K562 (cell line): ENCODE measurements at regions not wholly inside any gene's neighbourhood (a gene's known extent, or its start where the extent isn't known, plus 50 kb on each side); places are given as distances from the start of the nearest gene placed in this dataset.

Experiments used
- EWSR1 ChIP-seq: fragments of 450-650 bp; IDR thresholded peaks from 2 replicates; pipeline ENCODE4 v1.6.1; 2018; ENCODE audit warnings: borderline replicate concordance, mild to moderate bottlenecking, low read depth, moderate library complexity; ENCODE audit not compliant: partially characterized antibody
- TBP ChIP-seq: optimal IDR thresholded peaks from 2 replicates; pipeline ENCODE3; 2011; ENCODE audit warnings: low read depth, low read length, improper control_type of control experiment
- ZC3H4 ChIP-seq: sonication (generic); formaldehyde crosslinking; IDR thresholded peaks from 2 replicates; pipeline ENCODE4 v1.9.0; 2021; ENCODE audit warnings: missing genetic modification reagents, borderline replicate concordance
- TF ChIP-seq, protein P1 (sequence below), 3 experiments: IDR thresholded peaks in 2 of 3; conservative IDR thresholded peaks in 1 of 3; 2 replicates each; pipeline ENCODE4 v1.5.1; 2011 to 2012; ENCODE audit warnings: low read length in 3 of 3, mild to moderate bottlenecking in 3 of 3, control low read depth in 2 of 3, improper control_type of control experiment in 1 of 3, inconsistent platforms in 1 of 3, low read depth in 1 of 3, mixed read lengths in 1 of 3, moderate library complexity in 1 of 3; ENCODE audit not compliant: insufficient read depth in 2 of 3

GRCh38 chr5:175284806-175285205 is 159.2 kb downstream of the DRD1 start:
- TF ChIP-seq EWSR1 (no peak), TBP (no peak), ZC3H4 (CRISPR knock-in tag) (no peak)
- TF ChIP-seq, protein P1, sequence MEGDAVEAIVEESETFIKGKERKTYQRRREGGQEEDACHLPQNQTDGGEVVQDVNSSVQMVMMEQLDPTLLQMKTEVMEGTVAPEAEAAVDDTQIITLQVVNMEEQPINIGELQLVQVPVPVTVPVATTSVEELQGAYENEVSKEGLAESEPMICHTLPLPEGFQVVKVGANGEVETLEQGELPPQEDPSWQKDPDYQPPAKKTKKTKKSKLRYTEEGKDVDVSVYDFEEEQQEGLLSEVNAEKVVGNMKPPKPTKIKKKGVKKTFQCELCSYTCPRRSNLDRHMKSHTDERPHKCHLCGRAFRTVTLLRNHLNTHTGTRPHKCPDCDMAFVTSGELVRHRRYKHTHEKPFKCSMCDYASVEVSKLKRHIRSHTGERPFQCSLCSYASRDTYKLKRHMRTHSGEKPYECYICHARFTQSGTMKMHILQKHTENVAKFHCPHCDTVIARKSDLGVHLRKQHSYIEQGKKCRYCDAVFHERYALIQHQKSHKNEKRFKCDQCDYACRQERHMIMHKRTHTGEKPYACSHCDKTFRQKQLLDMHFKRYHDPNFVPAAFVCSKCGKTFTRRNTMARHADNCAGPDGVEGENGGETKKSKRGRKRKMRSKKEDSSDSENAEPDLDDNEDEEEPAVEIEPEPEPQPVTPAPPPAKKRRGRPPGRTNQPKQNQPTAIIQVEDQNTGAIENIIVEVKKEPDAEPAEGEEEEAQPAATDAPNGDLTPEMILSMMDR (IDR thresholded peaks at IDR 0.05 in 2 of 3, conservative IDR thresholded peaks at IDR 0.05 in 1 of 3; ENCODE audit: insufficient read depth in 2 of 3, low read depth in 1 of 3, low read length in 3 of 3): no peak
